ENCODE measurements at regions not wholly inside any gene's neighbourhood (a gene's known extent, or its start where the extent isn't known, plus 50 kb on each side); places are given as distances from the start of the nearest gene placed in this dataset.

- no peak overlapping the region for H3K4me3 ChIP-seq (ENCODE audit: insufficient read depth, low read depth, low read length)
- H3K27me3 ChIP-seq (ENCODE audit: control insufficient read depth, insufficient read depth, low read length): no peaks in the 10 kb centered on the region
- no peaks in the 10 kb centered on the region for H3K9me1 ChIP-seq (ENCODE audit: insufficient read depth, low read length)
- TF ChIP-seq MXI1 (IDR thresholded peaks at IDR 0.05; ENCODE audit: borderline replicate concordance, low read depth, low read length) (no peak), MAFK (IDR thresholded peaks at IDR 0.05; ENCODE audit: low read depth, low read length) (no peak), SMC3 (IDR thresholded peaks at IDR 0.05; ENCODE audit: low read depth, low read length) (no peak), MAZ (IDR thresholded peaks at IDR 0.05; ENCODE audit: borderline replicate concordance, low read depth, low read length) (no peak), RCOR1 (IDR thresholded peaks at IDR 0.05; ENCODE audit: insufficient replicate concordance, low read length) (no peak), BHLHE40 (IDR thresholded peaks at IDR 0.05; ENCODE audit: low read depth, low read length) (no peak), RAD21 (IDR thresholded peaks at IDR 0.05; ENCODE audit: low read length) (no peak), RFX5 (IDR thresholded peaks at IDR 0.05; ENCODE audit: low read depth, low read length) (no peak), FOS (IDR thresholded peaks at IDR 0.05; ENCODE audit: low read depth, low read length) (no peak), POLR2A (IDR thresholded peaks at IDR 0.05; ENCODE audit: low read depth, low read length) (no peak), CHD1 (IDR thresholded peaks at IDR 0.05; ENCODE audit: low read depth, low read length) (no peak), USF2 (IDR thresholded peaks at IDR 0.05; ENCODE audit: low read depth, low read length) (no peak), CTCF (conservative IDR thresholded peaks at IDR 0.05; ENCODE audit: low read depth, low read length) (no peak), NFE2L2 (IDR thresholded peaks at IDR 0.05; ENCODE audit: low read depth, low read length) (no peak), CEBPB (IDR thresholded peaks at IDR 0.05; ENCODE audit: low read depth, low read length) (no peak), ELK1 (IDR thresholded peaks at IDR 0.05; ENCODE audit: borderline replicate concordance, low read depth, low read length) (no peak)
- H3K56ac ChIP-seq (ENCODE audit: extremely low read depth, insufficient read depth, low read length): no peak overlapping the region
- H3K4me2 ChIP-seq (ENCODE audit: low read depth, low read length): no peak overlapping the region
- H2AFZ ChIP-seq (replicated peaks; ENCODE audit: low read length, poor library complexity): no peak overlapping the region
- no peak overlapping the region for H4K91ac ChIP-seq (ENCODE audit: insufficient read depth, low read depth, low read length)
- H4K20me1 ChIP-seq (ENCODE audit: insufficient read depth, low read length): no peaks in the 10 kb centered on the region
- intact Hi-C loops (cut with micrococcal nuclease): no loop called here
- no peak overlapping the region for H4K5ac ChIP-seq (ENCODE audit: low read depth, low read length)
- H2BK15ac ChIP-seq (ENCODE audit: low read depth, low read length): no peak overlapping the region
- DNase-seq: no peak
- no peak overlapping the region for H2BK20ac ChIP-seq (ENCODE audit: low read depth, low read length)
- POLR2A ChIA-PET (ENCODE audit: unreplicated experiment): no interaction called here
- no CpG with 5 or more reads among the region's 5 CpGs for WGBS, 2 experiments (ENCODE audit: extremely low coverage in 2 of 2, insufficient read length in 1 of 2)
- no peak overlapping the region for H3K27ac ChIP-seq (ENCODE audit: insufficient read depth, low read length)
- CTCF ChIA-PET: no interaction called here
- H3K18ac ChIP-seq (ENCODE audit: low read depth, low read length): no peak overlapping the region
- no peak overlapping the region for H3K23ac ChIP-seq (ENCODE audit: low read depth, low read length)
- H3K36me3 ChIP-seq (ENCODE audit: control insufficient read depth, insufficient read depth, low read length): no peaks in the 10 kb centered on the region
- no peaks in the 10 kb centered on the region for H3K4me1 ChIP-seq (ENCODE audit: control insufficient read depth, insufficient read depth, low read length)
- no peak overlapping the region for H4K8ac ChIP-seq (ENCODE audit: low read depth in 2 of 2, low read length in 2 of 2)
- no peak overlapping the region for H2AK9ac ChIP-seq (replicated peaks; ENCODE audit: low read depth, low read length, poor library complexity)
- no TSS peak for BruUV-seq (replicated peaks)
- H2AK5ac ChIP-seq (ENCODE audit: low read depth, low read length): no peak overlapping the region
- no peak overlapping the region for H2BK5ac ChIP-seq (ENCODE audit: low read depth, low read length, poor library complexity, severe bottlenecking)
- peaks cover 19% of the 10 kb centered on the region for H3K9me3 ChIP-seq (ENCODE audit: control insufficient read depth, insufficient read depth, low read length)
- no peak overlapping the region for H2BK120ac ChIP-seq (ENCODE audit: low read depth, low read length)
- H3K14ac ChIP-seq (replicated peaks; ENCODE audit: low read depth, low read length): no peak overlapping the region
- ATAC-seq (ENCODE audit: low read depth): no peak
- H3K79me1 ChIP-seq (ENCODE audit: low read depth in 1 of 2, low read length in 2 of 2): no peaks in the 10 kb centered on the region
- no peak overlapping the region for H3K9ac ChIP-seq (ENCODE audit: low read depth, low read length)
- in situ Hi-C loops (cut with MboI; ENCODE audit: low sequenced_read_pairs): no loop called here
- H3K4ac ChIP-seq (ENCODE audit: low read depth, low read length): no peak overlapping the region
- dilution Hi-C loops (cut with HindIII; ENCODE audit: low sequenced_read_pairs, unreplicated experiment): no loop called here
Measured at GRCh38 chr3:182248349-182248880, 536.7 kb downstream of the SOX2 start.
